Stimulated activated naive CD8-positive, alpha-beta T cell treated with anti-CD3 and anti-CD28 coated beads, Interleukin-15, Interleukin-2, amounts not matched to agents 100 ng/mL and 50 ng/mL, for 24 hours (primary cell): ENCODE measurements at regions not wholly inside any gene's neighbourhood (a gene's known extent, or its start where the extent isn't known, plus 50 kb on each side); places are given as distances from the start of the nearest gene placed in this dataset.

ENCODE experiments used
- H3K27ac Mint-ChIP-seq: one replicate; pipeline ENCODE4 v1.8.0; 2021; ENCODE audit warnings: mild to moderate bottlenecking, mixed read lengths
- H3K27me3 Mint-ChIP-seq: one replicate; pipeline ENCODE4 v1.8.0; 2021; ENCODE audit warnings: mixed read lengths
- H3K36me3 Mint-ChIP-seq: one replicate; pipeline ENCODE4 v1.8.0; 2021; ENCODE audit warnings: low read depth, mixed read lengths
- H3K4me1 Mint-ChIP-seq: one replicate; pipeline ENCODE4 v1.8.0; 2021; ENCODE audit warnings: low read depth, mixed read lengths
- H3K4me3 Mint-ChIP-seq: one replicate; pipeline ENCODE4 v1.8.0; 2021; ENCODE audit warnings: mild to moderate bottlenecking, mixed read lengths
- H3K9me3 Mint-ChIP-seq: one replicate; pipeline ENCODE4 v1.8.0; 2021; ENCODE audit warnings: mixed read lengths

GRCh38 chr9:31783491-31783890, 601.0 kb upstream of the ACO1 start:
- H3K27ac Mint-ChIP-seq: no peak overlapping the region
- no peaks in the 10 kb centered on the region for H3K27me3 Mint-ChIP-seq
- H3K4me3 Mint-ChIP-seq: no peak overlapping the region
- no peaks in the 10 kb centered on the region for H3K4me1 Mint-ChIP-seq
- peaks cover 9% of the 10 kb centered on the region for H3K36me3 Mint-ChIP-seq
- H3K9me3 Mint-ChIP-seq: peaks cover 36% of the 10 kb centered on the region

GRCh38 chr9:31790720-31791119, 593.7 kb upstream of the ACO1 start:
- peaks cover 9% of the 10 kb centered on the region for H3K9me3 Mint-ChIP-seq
- no peak overlapping the region for H3K4me3 Mint-ChIP-seq
- no peaks in the 10 kb centered on the region for H3K27me3 Mint-ChIP-seq
- no peak overlapping the region for H3K27ac Mint-ChIP-seq
- no peaks in the 10 kb centered on the region for H3K4me1 Mint-ChIP-seq
- no peaks in the 10 kb centered on the region for H3K36me3 Mint-ChIP-seq

GRCh38 chr9:31799953-31800609, 584.4 kb upstream of the ACO1 start:
- Mint-ChIP-seq H3K27me3 (peaks cover 4% of the 10 kb centered on the region), H3K4me3 (no peak overlapping the region), H3K4me1 (peaks cover 16% of the 10 kb centered on the region), H3K9me3 (no peaks in the 10 kb centered on the region), H3K27ac (no peak overlapping the region), H3K36me3 (no peaks in the 10 kb centered on the region)

- H3K36me3 Mint-ChIP-seq: no peaks in the 10 kb centered on the region
- peaks cover 31% of the 10 kb centered on the region for H3K27me3 Mint-ChIP-seq
- no peaks in the 10 kb centered on the region for H3K4me1 Mint-ChIP-seq
- H3K9me3 Mint-ChIP-seq: no peaks in the 10 kb centered on the region
- H3K4me3 Mint-ChIP-seq: no peak overlapping the region
- no peak overlapping the region for H3K27ac Mint-ChIP-seq
Observed at GRCh38 chr9:31807574-31808256, 576.7 kb upstream of the ACO1 start.

GRCh38 chr9:31808766-31809165, 575.7 kb upstream of the ACO1 start:
- no peaks in the 10 kb centered on the region for H3K4me1 Mint-ChIP-seq
- H3K4me3 Mint-ChIP-seq: no peak overlapping the region
- no peak overlapping the region for H3K27ac Mint-ChIP-seq
- no peaks in the 10 kb centered on the region for H3K36me3 Mint-ChIP-seq
- no peaks in the 10 kb centered on the region for H3K9me3 Mint-ChIP-seq
- H3K27me3 Mint-ChIP-seq: peaks cover 31% of the 10 kb centered on the region

- Mint-ChIP-seq H3K4me1 (no peaks in the 10 kb centered on the region), H3K9me3 (no peaks in the 10 kb centered on the region), H3K36me3 (no peaks in the 10 kb centered on the region), H3K27ac (no peak overlapping the region), H3K4me3 (no peak overlapping the region), H3K27me3 (no peaks in the 10 kb centered on the region)
Observed at GRCh38 chr9:31820426-31820825, 564.0 kb upstream of the ACO1 start.

GRCh38 chr9:31821583-31821982, 562.9 kb upstream of the ACO1 start:
- Mint-ChIP-seq H3K9me3 (no peaks in the 10 kb centered on the region), H3K27me3 (no peaks in the 10 kb centered on the region), H3K27ac (no peak overlapping the region), H3K4me3 (no peak overlapping the region), H3K36me3 (no peaks in the 10 kb centered on the region), H3K4me1 (no peaks in the 10 kb centered on the region)

- Mint-ChIP-seq H3K36me3 (no peaks in the 10 kb centered on the region), H3K27me3 (no peaks in the 10 kb centered on the region), H3K4me1 (no peaks in the 10 kb centered on the region), H3K4me3 (no peak overlapping the region), H3K27ac (no peak overlapping the region), H3K9me3 (no peaks in the 10 kb centered on the region)
Observed at GRCh38 chr9:31823365-31823764, 561.1 kb upstream of the ACO1 start.

GRCh38 chr9:31824860-31825259, 559.6 kb upstream of the ACO1 start:
- no peaks in the 10 kb centered on the region for H3K27me3 Mint-ChIP-seq
- H3K36me3 Mint-ChIP-seq: no peaks in the 10 kb centered on the region
- no peak overlapping the region for H3K4me3 Mint-ChIP-seq
- no peaks in the 10 kb centered on the region for H3K9me3 Mint-ChIP-seq
- H3K4me1 Mint-ChIP-seq: no peaks in the 10 kb centered on the region
- no peak overlapping the region for H3K27ac Mint-ChIP-seq

GRCh38 chr9:31837211-31837610, 547.2 kb upstream of the ACO1 start:
- Mint-ChIP-seq H3K4me1 (no peaks in the 10 kb centered on the region), H3K36me3 (no peaks in the 10 kb centered on the region), H3K27me3 (no peaks in the 10 kb centered on the region), H3K9me3 (no peaks in the 10 kb centered on the region), H3K27ac (no peak overlapping the region), H3K4me3 (no peak overlapping the region)

GRCh38 chr9:31839273-31839672, 545.2 kb upstream of the ACO1 start:
- H3K9me3 Mint-ChIP-seq: no peaks in the 10 kb centered on the region
- no peak overlapping the region for H3K27ac Mint-ChIP-seq
- no peaks in the 10 kb centered on the region for H3K36me3 Mint-ChIP-seq
- H3K27me3 Mint-ChIP-seq: no peaks in the 10 kb centered on the region
- H3K4me3 Mint-ChIP-seq: no peak overlapping the region
- no peaks in the 10 kb centered on the region for H3K4me1 Mint-ChIP-seq

- H3K36me3 Mint-ChIP-seq: no peaks in the 10 kb centered on the region
- no peak overlapping the region for H3K4me3 Mint-ChIP-seq
- H3K9me3 Mint-ChIP-seq: no peaks in the 10 kb centered on the region
- no peak overlapping the region for H3K27ac Mint-ChIP-seq
- H3K4me1 Mint-ChIP-seq: no peaks in the 10 kb centered on the region
- no peaks in the 10 kb centered on the region for H3K27me3 Mint-ChIP-seq
Observed at GRCh38 chr9:31840702-31841101, 543.7 kb upstream of the ACO1 start.

GRCh38 chr9:31847963-31848362, 536.5 kb upstream of the ACO1 start:
- Mint-ChIP-seq H3K36me3 (no peaks in the 10 kb centered on the region), H3K4me3 (no peak overlapping the region), H3K27me3 (no peaks in the 10 kb centered on the region), H3K9me3 (no peaks in the 10 kb centered on the region), H3K4me1 (no peaks in the 10 kb centered on the region), H3K27ac (no peak overlapping the region)

GRCh38 chr9:31848505-31849285, 535.7 kb upstream of the ACO1 start:
- Mint-ChIP-seq H3K36me3 (no peaks in the 10 kb centered on the region), H3K9me3 (no peaks in the 10 kb centered on the region), H3K27ac (no peak overlapping the region), H3K4me1 (no peaks in the 10 kb centered on the region), H3K27me3 (no peaks in the 10 kb centered on the region), H3K4me3 (no peak overlapping the region)

- H3K9me3 Mint-ChIP-seq: peaks cover 7% of the 10 kb centered on the region
- peaks cover 5% of the 10 kb centered on the region for H3K4me1 Mint-ChIP-seq
- H3K27ac Mint-ChIP-seq: no peak overlapping the region
- no peak overlapping the region for H3K4me3 Mint-ChIP-seq
- no peaks in the 10 kb centered on the region for H3K27me3 Mint-ChIP-seq
- H3K36me3 Mint-ChIP-seq: no peaks in the 10 kb centered on the region
Observed at GRCh38 chr9:31854187-31854586, 530.3 kb upstream of the ACO1 start.
